SH-SY5Y (cell line): ENCODE measurements at regions not wholly inside any gene's neighbourhood (a gene's known extent, or its start where the extent isn't known, plus 50 kb on each side); places are given as distances from the start of the nearest gene placed in this dataset.

Experiments
- GATA2 ChIP-seq: IDR thresholded peaks from 2 replicates; pipeline ENCODE4 v1.6.1; 2011; ENCODE audit warnings: mild to moderate bottlenecking, low read depth, low read length
- GATA3 ChIP-seq: IDR thresholded peaks from 2 replicates; pipeline ENCODE4 v1.6.1; 2011; ENCODE audit warnings: low read depth, mild to moderate bottlenecking, low read length, moderate library complexity

- TF ChIP-seq GATA2 (no peak), GATA3 (no peak)
Observed at GRCh38 chr10:58048936-58049335, 218.8 kb downstream of the IPMK start.
